Small intestine (tissue), 7 donors: ENCODE measurements at regions not wholly inside any gene's neighbourhood (a gene's known extent, or its start where the extent isn't known, plus 50 kb on each side); places are given as distances from the start of the nearest gene placed in this dataset.
"Not testable (repeated sequence)": the region's sequence is repeated elsewhere in the genome, so short reads cannot be mapped to it uniquely, and the experiment has no call there.

Source experiments
- DNase-seq, 2 donors: peaks; one replicate each; pipeline versions ENCODE4 v3.0.0 to v3.0.0-alpha.2; 2013
- FAIRE-seq: peaks from 2 replicates; lab custom pipeline; 2012; peaks lifted over from hg19 to GRCh38; lab: Jason Lieb, UNC
- H3K27ac ChIP-seq, 3 donors: one replicate each; pipeline ENCODE4 v1.5.1; 2013; ENCODE audit warnings: low read length in 2 of 3, mild to moderate bottlenecking in 2 of 3, control low read depth in 1 of 3, inconsistent platforms in 1 of 3, low read depth in 1 of 3, moderate library complexity in 1 of 3
- H3K27me3 ChIP-seq, 3 donors: one replicate each; pipeline ENCODE4 v1.6.1; 2013; ENCODE audit warnings: low read length in 3 of 3, inconsistent platforms in 1 of 3; ENCODE audit not compliant: control insufficient read depth in 3 of 3, insufficient read depth in 3 of 3
- H3K36me3 ChIP-seq, 3 donors: one replicate each; pipeline ENCODE4 v1.6.1; 2013; ENCODE audit warnings: low read length in 3 of 3, inconsistent platforms in 1 of 3, low read depth in 1 of 3, mild to moderate bottlenecking in 1 of 3, moderate library complexity in 1 of 3; ENCODE audit not compliant: control insufficient read depth in 3 of 3, insufficient read depth in 2 of 3
- H3K4me1 ChIP-seq, 3 donors: one replicate each; pipeline ENCODE4 v1.6.1; 2013; ENCODE audit warnings: low read length in 2 of 3, inconsistent platforms in 1 of 3, low read depth in 1 of 3, mild to moderate bottlenecking in 1 of 3, moderate library complexity in 1 of 3; ENCODE audit not compliant: control insufficient read depth in 3 of 3, insufficient read depth in 2 of 3
- H3K4me3 ChIP-seq, 3 donors: one replicate each; pipeline ENCODE4 v1.5.1; 2013; ENCODE audit warnings: low read length in 3 of 3, control low read depth in 1 of 3, inconsistent platforms in 1 of 3, low read depth in 1 of 3, mild to moderate bottlenecking in 1 of 3, moderate library complexity in 1 of 3
- H3K9me3 ChIP-seq, 2 donors: one replicate each; pipeline ENCODE4 v1.6.1; 2013; ENCODE audit warnings: low read depth in 1 of 2, low read length in 1 of 2; ENCODE audit not compliant: control insufficient read depth in 2 of 2, insufficient read depth in 1 of 2
- WGBS, 3 donors: extraction: QIAGEN DNeasy Blood & Tissue Kit; methylation state at CpG; one replicate each; pipeline ENCODE4 v1.1.7; 2013; 5-methylcytosine and 5-hydroxymethylcytosine counted together
- donor health status: healthy with polysubstance abuse.
- donor health status: control.
- donor health status: control.
- donor health status: Bipolar disorder and iron deficiency.
- donor health status: healthy.

GRCh38 chr3:106112561-106112960, 243.7 kb upstream of the CBLB start:
- H3K9me3 ChIP-seq, H3K4me3 ChIP-seq, H3K4me1 ChIP-seq, FAIRE-seq, H3K36me3 ChIP-seq, H3K27ac ChIP-seq, DNase-seq, H3K27me3 ChIP-seq: not testable (repeated sequence)
- WGBS, 3 donors = 96 to 98% (median 97%) methylated on average over 16 to 24 of the region's 26 CpGs

DNA sequence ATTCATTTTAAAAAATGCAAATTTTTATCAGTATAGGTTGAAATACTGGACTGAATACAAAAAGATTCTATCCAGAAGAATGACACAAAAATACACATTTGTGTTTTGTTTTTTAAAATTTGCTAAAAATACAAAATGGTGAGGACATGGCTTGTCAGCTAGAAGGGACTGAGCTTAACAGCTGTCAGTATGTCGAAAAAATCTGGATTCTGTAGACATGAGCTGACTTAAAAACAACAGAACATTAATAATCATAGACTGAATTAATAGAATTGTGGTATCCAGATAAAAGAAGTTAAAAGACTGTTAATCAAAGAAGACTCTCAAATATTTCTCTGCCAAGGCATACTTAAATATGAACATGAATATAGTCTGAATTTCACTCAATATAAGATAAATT, 244.9 kb upstream of the CBLB start:
- Histone ChIP-seq H3K36me3 (no peaks in the 10 kb centered on the region), H3K27me3 (no peaks in the 10 kb centered on the region), H3K4me3 (no peak overlapping the region), H3K27ac (no peak overlapping the region), H3K9me3 (no peaks in the 10 kb centered on the region), H3K4me1 (no peaks in the 10 kb centered on the region)
- FAIRE-seq (no peak), DNase-seq (no peak)
- WGBS, 3 donors = 72 to 82% (median 72%) methylated on average over 1 of the region's 1 CpG

DNA sequence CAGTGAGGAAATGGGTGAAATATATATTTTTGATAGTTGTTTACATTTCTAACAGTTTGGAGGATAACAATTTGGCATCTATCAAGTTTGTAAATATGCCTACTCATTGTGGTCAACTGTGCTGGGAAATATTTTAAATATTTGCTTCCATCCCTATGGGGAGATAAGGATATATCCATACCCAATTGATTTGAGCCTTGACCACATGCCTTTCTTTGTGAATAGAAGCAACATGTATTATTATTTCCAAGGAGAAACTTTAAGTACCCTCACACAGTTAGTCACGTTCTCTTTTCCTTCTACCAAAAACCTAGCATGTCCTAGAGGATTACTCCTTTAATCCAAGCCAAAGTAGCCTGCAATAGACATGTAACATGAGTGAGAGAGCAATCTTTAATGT, 245.4 kb upstream of the CBLB start:
- Histone ChIP-seq H3K4me1 (no peaks in the 10 kb centered on the region), H3K9me3 (no peaks in the 10 kb centered on the region), H3K27ac (no peak overlapping the region), H3K4me3 (no peak overlapping the region), H3K36me3 (no peaks in the 10 kb centered on the region), H3K27me3 (no peaks in the 10 kb centered on the region)
- no peak for FAIRE-seq
- 76 to 81% (median 79%) methylated on average over 1 of the region's 1 CpG for WGBS, 3 donors
- DNase-seq = no peak

GRCh38 chr3:106114848-106115247, 246.0 kb upstream of the CBLB start:
- no peak for DNase-seq
- Histone ChIP-seq H3K9me3 (no peaks in the 10 kb centered on the region), H3K4me1 (no peaks in the 10 kb centered on the region), H3K4me3 (no peak overlapping the region), H3K27ac (no peak overlapping the region), H3K36me3 (no peaks in the 10 kb centered on the region), H3K27me3 (no peaks in the 10 kb centered on the region)
- no peak for FAIRE-seq

DNA sequence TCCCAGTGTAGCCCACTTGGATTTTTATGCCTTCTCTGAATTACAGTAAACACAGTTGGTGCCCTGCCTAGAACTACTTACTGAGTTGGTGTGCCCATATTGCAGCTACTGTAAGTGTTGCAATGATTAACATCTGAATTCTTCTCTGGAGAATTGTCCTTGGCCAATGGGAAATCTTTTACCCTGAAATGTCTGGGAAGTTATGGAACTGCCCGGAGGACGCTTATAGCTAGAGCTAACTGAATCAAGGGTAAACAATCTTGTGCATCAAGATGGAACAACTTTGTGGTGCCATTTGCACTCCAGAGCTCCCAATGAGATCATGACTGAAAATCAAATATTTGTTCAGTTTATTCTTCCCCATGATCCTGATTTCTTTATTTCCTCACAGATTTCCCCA, 246.7 kb upstream of the CBLB start:
- Histone ChIP-seq H3K4me3 (no peak overlapping the region), H3K36me3 (no peaks in the 10 kb centered on the region), H3K9me3 (no peaks in the 10 kb centered on the region), H3K27ac (no peak overlapping the region), H3K27me3 (no peaks in the 10 kb centered on the region), H3K4me1 (no peaks in the 10 kb centered on the region)
- DNase-seq (no peak), FAIRE-seq (no peak)
- WGBS, 3 donors = 91 to 97% (median 96%) methylated on average over 2 of the region's 2 CpGs

GRCh38 chr3:106116733-106117489, 248.1 kb upstream of the CBLB start:
- 89 to 97% (median 96%) methylated on average over 7 of the region's 7 CpGs for WGBS, 3 donors
- DNase-seq = no peak
- Histone ChIP-seq H3K36me3 (no peaks in the 10 kb centered on the region), H3K27ac (no peak overlapping the region), H3K27me3 (no peaks in the 10 kb centered on the region), H3K4me3 (no peak overlapping the region), H3K4me1 (no peaks in the 10 kb centered on the region), H3K9me3 (no peaks in the 10 kb centered on the region)
- FAIRE-seq = no peak

DNA sequence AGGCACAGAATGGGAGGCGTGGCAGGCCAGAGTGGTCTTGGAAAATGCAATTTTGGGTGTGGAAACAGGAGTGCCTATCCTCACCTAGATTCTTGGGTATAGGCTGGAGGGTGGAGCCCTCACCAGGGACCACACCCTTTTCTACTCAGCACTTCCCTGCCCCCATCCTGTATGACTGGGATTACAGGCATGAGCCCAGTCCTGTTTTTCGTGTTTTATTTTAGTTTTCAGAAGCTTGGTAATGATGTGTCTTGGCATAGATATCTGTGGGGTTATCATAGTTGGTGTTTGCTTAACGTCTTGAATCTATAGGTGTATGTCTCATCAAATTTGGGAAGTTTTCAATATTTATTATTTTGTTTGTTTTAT, 248.7 kb upstream of the CBLB start:
- H3K36me3 ChIP-seq = no peaks in the 10 kb centered on the region
- no peak overlapping the region for H3K27ac ChIP-seq
- 79 to 91% (median 80%) methylated on average over 3 of the region's 3 CpGs for WGBS, 3 donors
- H3K27me3 ChIP-seq = no peaks in the 10 kb centered on the region
- no peaks in the 10 kb centered on the region for H3K9me3 ChIP-seq
- DNase-seq (no peak), FAIRE-seq (no peak)
- no peaks in the 10 kb centered on the region for H3K4me1 ChIP-seq
- no peak overlapping the region for H3K4me3 ChIP-seq

GRCh38 chr3:106119614-106120082, 250.8 kb upstream of the CBLB start:
- H3K4me3 ChIP-seq = no peak overlapping the region
- no peaks in the 10 kb centered on the region for H3K9me3 ChIP-seq
- no peaks in the 10 kb centered on the region for H3K4me1 ChIP-seq
- no peak for FAIRE-seq
- no peaks in the 10 kb centered on the region for H3K36me3 ChIP-seq
- H3K27me3 ChIP-seq = no peaks in the 10 kb centered on the region
- 82 to 89% (median 84%) methylated on average over 1 of the region's 1 CpG for WGBS, 3 donors
- DNase-seq = no peak
- H3K27ac ChIP-seq = no peak overlapping the region

GRCh38 chr3:106120356-106120755, 251.5 kb upstream of the CBLB start:
- FAIRE-seq (no peak), DNase-seq (no peak)
- Histone ChIP-seq H3K36me3 (no peaks in the 10 kb centered on the region), H3K4me3 (no peak overlapping the region), H3K27me3 (no peaks in the 10 kb centered on the region), H3K27ac (no peak overlapping the region), H3K9me3 (no peaks in the 10 kb centered on the region), H3K4me1 (no peaks in the 10 kb centered on the region)
- WGBS, 3 donors = 66 to 73% (median 69%) methylated on average over 4 of the region's 4 CpGs
